GM19328 (cell line): ENCODE measurements at regions not wholly inside any gene's neighbourhood (a gene's known extent, or its start where the extent isn't known, plus 50 kb on each side); places are given as distances from the start of the nearest gene placed in this dataset.

Source experiments
- ATAC-seq: cut with Tn5 transposase; IDR thresholded peaks from one replicate; pipeline ENCODE4 v1.9.1; 2021; ENCODE audit warnings: mild to moderate bottlenecking, moderate library complexity; ENCODE audit not compliant: unreplicated experiment

- ATAC-seq = no peak
These were observed 433.7 kb upstream of the SPRED2 start for GRCh38 chr2:65866148-65866547.

GRCh38 chr2:65864619-65865018, 432.2 kb upstream of the SPRED2 start:
- no peak for ATAC-seq

GRCh38 chr2:65863713-65864112, 431.3 kb upstream of the SPRED2 start:
- no peak for ATAC-seq

- ATAC-seq = no peak
These were observed 424.5 kb upstream of the SPRED2 start for GRCh38 chr2:65856928-65857327.

GRCh38 chr2:65856423-65856822, 424.0 kb upstream of the SPRED2 start:
- ATAC-seq = no peak

- ATAC-seq = no peak
These were observed 418.3 kb upstream of the SPRED2 start for GRCh38 chr2:65850695-65851094.

- no peak for ATAC-seq
These were observed 414.7 kb upstream of the SPRED2 start for GRCh38 chr2:65846989-65847678.

GRCh38 chr2:65845442-65846182, 413.2 kb upstream of the SPRED2 start:
- no peak for ATAC-seq

GRCh38 chr2:65842104-65842503, 409.7 kb upstream of the SPRED2 start:
- ATAC-seq = no peak

- ATAC-seq = no peak
These were observed 403.7 kb upstream of the SPRED2 start for GRCh38 chr2:65835975-65836549.

GRCh38 chr2:65834771-65835475, 402.5 kb upstream of the SPRED2 start:
- no peak for ATAC-seq

- ATAC-seq = no peak
These were observed 401.7 kb upstream of the SPRED2 start for GRCh38 chr2:65834062-65834461.

- ATAC-seq = no peak
These were observed 399.1 kb upstream of the SPRED2 start for GRCh38 chr2:65831509-65831908.

GRCh38 chr2:65826567-65826966, 394.2 kb upstream of the SPRED2 start:
- ATAC-seq = no peak

GRCh38 chr2:65823511-65823910, 391.1 kb upstream of the SPRED2 start:
- ATAC-seq = no peak

GRCh38 chr2:65820454-65820853, 388.1 kb upstream of the SPRED2 start:
- ATAC-seq = no peak

- no peak for ATAC-seq
These were observed 387.6 kb upstream of the SPRED2 start for GRCh38 chr2:65819963-65820362.

- ATAC-seq = no peak
These were observed 386.6 kb upstream of the SPRED2 start for GRCh38 chr2:65818873-65819451.

- no peak for ATAC-seq
These were observed 381.3 kb upstream of the SPRED2 start for GRCh38 chr2:65813631-65814173.

- ATAC-seq = no peak
These were observed 380.5 kb upstream of the SPRED2 start for GRCh38 chr2:65812887-65813286.

GRCh38 chr2:65807942-65808341, 375.5 kb upstream of the SPRED2 start:
- ATAC-seq = no peak
